AG09319 (cell line): ENCODE measurements at regions not wholly inside any gene's neighbourhood (a gene's known extent, or its start where the extent isn't known, plus 50 kb on each side); places are given as distances from the start of the nearest gene placed in this dataset.

Source experiments
- DNase-seq: peaks from one replicate; pipeline ENCODE4 v3.0.0-alpha.2; 2010; ENCODE audit warnings: low read depth; ENCODE audit errors: extremely low read depth
- TF ChIP-seq, protein P1 (sequence below): IDR thresholded peaks from 2 replicates; pipeline ENCODE4 v1.5.1; 2011; ENCODE audit warnings: low read depth, mild to moderate bottlenecking, inconsistent platforms, low read length, moderate library complexity

DNA sequence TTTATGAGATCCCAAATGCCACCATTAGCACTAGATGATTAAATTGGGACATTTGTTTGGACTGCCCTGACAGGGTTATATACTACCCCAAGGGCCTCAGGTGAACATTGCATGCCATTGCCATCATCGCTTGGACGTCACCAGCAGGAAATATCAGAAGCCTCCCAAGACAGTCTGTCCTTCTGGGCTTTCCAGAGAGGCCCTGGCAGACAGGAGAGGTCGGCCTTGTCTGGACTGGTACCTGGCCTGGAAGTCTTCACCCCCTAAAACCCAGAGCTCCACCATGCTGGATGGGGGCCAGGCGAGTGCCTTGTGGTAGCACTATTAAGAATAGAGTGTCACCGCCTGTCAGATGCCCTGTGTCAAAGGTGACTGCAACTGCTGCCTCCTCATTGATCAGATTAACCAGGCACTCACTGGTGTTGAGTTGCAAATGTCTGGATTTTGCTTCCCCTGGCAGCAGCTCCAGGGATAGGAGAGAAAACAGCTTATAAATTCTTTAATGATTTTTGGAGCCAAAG lies 324.1 kb upstream of the RASGRP1 start:
- TF ChIP-seq, protein P1, sequence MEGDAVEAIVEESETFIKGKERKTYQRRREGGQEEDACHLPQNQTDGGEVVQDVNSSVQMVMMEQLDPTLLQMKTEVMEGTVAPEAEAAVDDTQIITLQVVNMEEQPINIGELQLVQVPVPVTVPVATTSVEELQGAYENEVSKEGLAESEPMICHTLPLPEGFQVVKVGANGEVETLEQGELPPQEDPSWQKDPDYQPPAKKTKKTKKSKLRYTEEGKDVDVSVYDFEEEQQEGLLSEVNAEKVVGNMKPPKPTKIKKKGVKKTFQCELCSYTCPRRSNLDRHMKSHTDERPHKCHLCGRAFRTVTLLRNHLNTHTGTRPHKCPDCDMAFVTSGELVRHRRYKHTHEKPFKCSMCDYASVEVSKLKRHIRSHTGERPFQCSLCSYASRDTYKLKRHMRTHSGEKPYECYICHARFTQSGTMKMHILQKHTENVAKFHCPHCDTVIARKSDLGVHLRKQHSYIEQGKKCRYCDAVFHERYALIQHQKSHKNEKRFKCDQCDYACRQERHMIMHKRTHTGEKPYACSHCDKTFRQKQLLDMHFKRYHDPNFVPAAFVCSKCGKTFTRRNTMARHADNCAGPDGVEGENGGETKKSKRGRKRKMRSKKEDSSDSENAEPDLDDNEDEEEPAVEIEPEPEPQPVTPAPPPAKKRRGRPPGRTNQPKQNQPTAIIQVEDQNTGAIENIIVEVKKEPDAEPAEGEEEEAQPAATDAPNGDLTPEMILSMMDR, result no peak
- no peak for DNase-seq

DNA sequence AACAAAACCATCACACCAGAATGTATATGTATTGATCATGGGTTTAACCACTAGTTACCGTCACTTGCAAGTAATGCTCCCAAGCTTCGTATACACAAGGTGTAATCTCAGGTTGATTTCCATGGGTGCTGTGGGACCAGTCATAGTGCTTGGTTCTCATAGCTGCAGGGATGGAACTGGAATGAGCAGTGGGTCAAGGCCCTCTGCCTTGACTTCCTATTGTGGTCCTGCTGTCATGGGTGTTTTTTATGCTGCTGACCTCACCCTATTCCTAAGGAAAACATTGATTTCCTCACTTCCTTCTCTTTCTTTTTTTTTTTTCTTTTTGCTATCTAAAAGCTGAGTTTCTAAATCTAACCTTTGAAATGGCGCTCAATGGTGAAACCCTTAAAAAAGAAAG lies 325.6 kb upstream of the RASGRP1 start:
- TF ChIP-seq, protein P1, result no peak
- no peak for DNase-seq

DNA sequence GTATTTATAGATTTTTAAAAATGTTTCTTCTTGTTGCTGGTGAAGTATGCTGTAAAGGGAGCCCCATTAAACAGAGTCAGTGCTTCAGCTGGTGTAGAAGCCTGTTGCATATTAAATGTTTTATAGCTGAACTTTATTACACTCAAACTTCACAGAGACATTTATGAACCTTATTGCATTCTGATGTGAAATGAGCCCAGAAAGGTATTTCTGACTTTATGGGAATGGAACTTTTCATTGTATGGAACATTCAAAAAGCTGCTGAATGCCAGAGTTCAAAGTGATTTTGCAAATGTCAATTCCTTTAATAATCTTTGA lies 329.3 kb upstream of the RASGRP1 start:
- no peak for DNase-seq
- TF ChIP-seq, protein P1, result no peak

- TF ChIP-seq, protein P1, result no peak
- DNase-seq, result peak; percentile 83
These were observed 329.8 kb upstream of the RASGRP1 start for GRCh38 chr15:38894243-38894948.

DNA sequence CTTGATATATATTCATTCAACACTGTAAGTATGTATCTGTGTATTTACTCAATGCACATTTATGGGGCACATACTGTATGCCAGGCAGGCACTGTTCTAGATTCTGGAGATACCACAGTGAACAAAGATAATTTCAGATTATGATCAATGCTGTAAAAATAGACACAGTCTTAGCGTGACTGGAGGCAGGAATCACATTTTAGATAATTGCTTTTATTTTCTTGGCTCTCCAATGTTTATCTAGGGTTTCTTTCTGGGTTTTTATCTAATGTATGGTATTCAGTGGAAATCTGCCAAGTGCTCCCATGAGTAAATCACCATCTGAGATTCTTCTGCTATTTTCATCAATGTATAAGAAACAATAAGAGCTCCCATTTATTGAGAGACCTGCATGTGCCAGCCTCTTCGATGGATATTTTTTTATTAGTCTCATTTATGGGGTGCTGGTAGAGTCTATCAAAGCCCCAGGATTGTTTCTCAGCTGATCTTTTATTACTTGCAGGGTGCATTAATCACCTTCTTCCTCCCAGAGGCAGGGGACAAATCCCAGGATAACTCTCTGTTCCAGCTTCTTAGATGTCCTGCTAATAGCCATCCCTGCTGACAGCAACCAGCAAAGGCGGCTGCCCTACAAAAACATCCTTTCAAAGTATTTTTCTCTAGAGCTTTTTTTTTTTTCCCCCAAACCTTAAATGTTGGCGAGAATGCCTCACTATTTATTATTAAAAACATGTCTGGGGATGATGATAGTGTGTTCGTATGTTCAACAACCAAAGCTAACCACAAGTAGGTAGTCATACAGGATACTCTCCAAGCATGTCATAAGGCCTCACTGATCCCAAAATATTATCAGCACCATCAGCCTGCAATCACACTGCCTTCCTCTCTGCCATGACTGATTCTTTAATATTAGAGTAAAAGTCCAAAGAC lies 331.0 kb upstream of the RASGRP1 start:
- peak; percentile 42 for DNase-seq
- TF ChIP-seq, protein P1, result no peak

DNA sequence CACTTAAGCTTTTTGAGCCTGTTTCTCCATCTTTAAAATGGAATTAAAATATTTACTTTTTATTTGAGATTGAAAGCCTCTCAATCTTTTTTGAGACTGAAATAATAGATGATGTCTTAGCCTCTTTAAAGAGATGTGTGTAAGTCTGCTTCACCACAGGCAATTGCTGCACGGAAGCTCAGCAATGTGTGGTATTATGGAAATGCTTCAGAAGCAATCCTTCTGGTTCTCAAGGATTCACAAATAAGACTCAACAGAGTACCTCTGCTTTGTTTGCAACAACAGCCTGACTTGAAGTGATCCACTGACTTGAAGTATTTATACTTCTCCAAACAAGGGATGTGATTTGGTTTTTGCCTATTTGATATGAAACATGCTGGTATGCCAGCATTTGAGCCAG lies 332.0 kb upstream of the RASGRP1 start:
- TF ChIP-seq, protein P1, result no peak
- no peak for DNase-seq

DNA sequence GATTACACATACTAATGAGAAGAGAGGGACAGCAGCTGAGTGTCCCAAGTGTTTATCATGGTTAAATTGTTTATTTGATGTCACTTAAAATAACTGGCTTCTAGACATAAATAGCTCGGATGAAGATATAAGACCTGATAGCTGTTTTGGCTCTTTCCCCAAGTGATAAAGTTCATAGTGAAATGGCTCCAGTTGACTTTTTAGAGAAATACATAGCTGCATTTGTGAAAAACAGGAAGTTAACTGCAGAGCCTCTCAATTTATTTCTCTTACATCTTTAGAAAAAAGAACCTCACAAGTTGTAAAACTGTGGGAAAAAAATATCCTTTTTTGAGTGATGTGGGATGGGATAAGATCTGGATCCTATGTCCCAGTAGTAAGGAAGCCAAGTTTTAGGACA lies 332.9 kb upstream of the RASGRP1 start:
- DNase-seq, result no peak
- TF ChIP-seq, protein P1, result no peak
